ENCODE measurements at regions not wholly inside any gene's neighbourhood (a gene's known extent, or its start where the extent isn't known, plus 50 kb on each side); places are given as distances from the start of the nearest gene placed in this dataset.

- Histone ChIP-seq H3K79me2 (replicated peaks; ENCODE audit: insufficient read depth, low read length) (no peaks in the 10 kb centered on the region), H3K27ac (ENCODE audit: low read length) (no peak overlapping the region), H3K9me3 (ENCODE audit: low read length) (no peaks in the 10 kb centered on the region), H3K27me3 (ENCODE audit: insufficient read depth, low read depth, low read length) (no peaks in the 10 kb centered on the region), H3K9me2 (ENCODE audit: insufficient read depth, low read length) (no peaks in the 10 kb centered on the region), H3K36me3 (ENCODE audit: insufficient read depth, low read length) (no peaks in the 10 kb centered on the region), H3K4me2 (ENCODE audit: low read length) (no peak overlapping the region), H4K20me1 (ENCODE audit: insufficient read depth) (no peaks in the 10 kb centered on the region), H3K4me3 (ENCODE audit: low read length) (no peak overlapping the region), H2AFZ (ENCODE audit: low read depth, low read length) (no peak overlapping the region), H3K9ac (ENCODE audit: low read length) (no peak overlapping the region), H3F3A (ENCODE audit: insufficient read depth, low read length, poor library complexity, severe bottlenecking) (no peaks in the 10 kb centered on the region)
- TF ChIP-seq RAD21 (conservative IDR thresholded peaks at IDR 0.05): no peak
- TF ChIP-seq POLR2AphosphoS5 (IDR thresholded peaks at IDR 0.05): no peak
- no peak for TF ChIP-seq SMC3 (conservative IDR thresholded peaks at IDR 0.05; ENCODE audit: poor library complexity)
- no peak for TF ChIP-seq TAF1 (IDR thresholded peaks at IDR 0.05; ENCODE audit: low read depth)
- no peak for TF ChIP-seq CTCF (IDR thresholded peaks at IDR 0.05; ENCODE audit: poor library complexity, severe bottlenecking)
- TF ChIP-seq MXI1 (conservative IDR thresholded peaks at IDR 0.05; ENCODE audit: poor library complexity, severe bottlenecking): no peak
- TF ChIP-seq EP300 (conservative IDR thresholded peaks at IDR 0.05; ENCODE audit: poor library complexity, severe bottlenecking): no peak
- no peak for TF ChIP-seq REST (IDR thresholded peaks at IDR 0.05; ENCODE audit: borderline replicate concordance)
- TF ChIP-seq EZH2 (IDR thresholded peaks at IDR 0.05; ENCODE audit: borderline replicate concordance, insufficient read depth, low read length, poor library complexity, severe bottlenecking): no peak
Measured at GRCh38 chr1:187971851-187972250, 1143.1 kb downstream of the PLA2G4A start.

- Histone ChIP-seq H3K79me2 (replicated peaks; ENCODE audit: insufficient read depth, low read length) (no peaks in the 10 kb centered on the region), H3K9me3 (ENCODE audit: low read length) (no peaks in the 10 kb centered on the region), H3K27me3 (ENCODE audit: insufficient read depth, low read depth, low read length) (no peaks in the 10 kb centered on the region), H3K36me3 (ENCODE audit: insufficient read depth, low read length) (no peaks in the 10 kb centered on the region), H3K9ac (ENCODE audit: low read length) (no peak overlapping the region), H3K4me2 (ENCODE audit: low read length) (no peak overlapping the region), H3K9me2 (ENCODE audit: insufficient read depth, low read length) (no peaks in the 10 kb centered on the region), H3K27ac (ENCODE audit: low read length) (no peak overlapping the region), H3K4me3 (ENCODE audit: low read length) (no peak overlapping the region), H4K20me1 (ENCODE audit: insufficient read depth) (no peaks in the 10 kb centered on the region), H3F3A (ENCODE audit: insufficient read depth, low read length, poor library complexity, severe bottlenecking) (no peaks in the 10 kb centered on the region), H2AFZ (ENCODE audit: low read depth, low read length) (no peak overlapping the region)
- TF ChIP-seq REST (IDR thresholded peaks at IDR 0.05; ENCODE audit: borderline replicate concordance): no peak
- no peak for TF ChIP-seq EZH2 (IDR thresholded peaks at IDR 0.05; ENCODE audit: borderline replicate concordance, insufficient read depth, low read length, poor library complexity, severe bottlenecking)
- no peak for TF ChIP-seq MXI1 (conservative IDR thresholded peaks at IDR 0.05; ENCODE audit: poor library complexity, severe bottlenecking)
- TF ChIP-seq CTCF (IDR thresholded peaks at IDR 0.05; ENCODE audit: poor library complexity, severe bottlenecking): no peak
- TF ChIP-seq SMC3 (conservative IDR thresholded peaks at IDR 0.05; ENCODE audit: poor library complexity): no peak
- TF ChIP-seq TAF1 (IDR thresholded peaks at IDR 0.05; ENCODE audit: low read depth): no peak
- no peak for TF ChIP-seq RAD21 (conservative IDR thresholded peaks at IDR 0.05)
- TF ChIP-seq POLR2AphosphoS5 (IDR thresholded peaks at IDR 0.05): no peak
- no peak for TF ChIP-seq EP300 (conservative IDR thresholded peaks at IDR 0.05; ENCODE audit: poor library complexity, severe bottlenecking)
Measured at GRCh38 chr1:187977298-187977697, 1148.5 kb downstream of the PLA2G4A start.
